Liver (tissue), 3 donors: ENCODE measurements at regions not wholly inside any gene's neighbourhood (a gene's known extent, or its start where the extent isn't known, plus 50 kb on each side); places are given as distances from the start of the nearest gene placed in this dataset.

ENCODE experiments used
- ATF3 ChIP-seq: IDR thresholded peaks from 2 replicates; pipeline ENCODE4 v1.6.1; 2016; ENCODE audit warnings: antibody characterized with exemption
- EGR1 ChIP-seq, 2 donors: IDR thresholded peaks; 2 replicates each; pipeline ENCODE4 v1.6.1; 2016 to 2018; ENCODE audit warnings: antibody characterized with exemption in 2 of 2, low read depth in 2 of 2
- GABPA ChIP-seq, 2 donors: IDR thresholded peaks in 1 of 2; conservative IDR thresholded peaks in 1 of 2; 2 replicates each; pipeline ENCODE4 v1.6.1; 2016; ENCODE audit warnings: antibody characterized with exemption in 2 of 2, mild to moderate bottlenecking in 1 of 2, moderate library complexity in 1 of 2
- JUND ChIP-seq, 2 donors: IDR thresholded peaks; 2 replicates each; pipeline ENCODE4 v1.6.1; 2016; ENCODE audit warnings: antibody characterized with exemption in 2 of 2
- MAX ChIP-seq: IDR thresholded peaks from 2 replicates; pipeline ENCODE4 v1.6.1; 2016; ENCODE audit warnings: antibody characterized with exemption
- NR2F2 ChIP-seq: IDR thresholded peaks from 2 replicates; pipeline ENCODE4 v1.6.1; 2016; ENCODE audit warnings: antibody characterized with exemption
- RAD21 ChIP-seq, 2 donors: IDR thresholded peaks; 2 replicates each; pipeline ENCODE4 v1.6.1; 2016; ENCODE audit warnings: antibody characterized with exemption in 2 of 2, mild to moderate bottlenecking in 2 of 2
- REST ChIP-seq: IDR thresholded peaks from 2 replicates; pipeline ENCODE4 v1.6.1; 2016; ENCODE audit warnings: antibody characterized with exemption, mild to moderate bottlenecking
- RXRA ChIP-seq, 2 donors: IDR thresholded peaks; 2 replicates each; pipeline ENCODE4 v1.6.1; 2017 to 2018; ENCODE audit warnings: antibody characterized with exemption in 2 of 2, mild to moderate bottlenecking in 1 of 2
- SP1 ChIP-seq: IDR thresholded peaks from 2 replicates; pipeline ENCODE4 v1.6.1; 2018; ENCODE audit warnings: antibody characterized with exemption, mild to moderate bottlenecking
- TAF1 ChIP-seq: conservative IDR thresholded peaks from 2 replicates; pipeline ENCODE4 v1.6.1; 2016; ENCODE audit warnings: antibody characterized with exemption, mild to moderate bottlenecking
- YY1 ChIP-seq: IDR thresholded peaks from 2 replicates; pipeline ENCODE4 v1.6.1; 2016; ENCODE audit warnings: antibody characterized with exemption, mild to moderate bottlenecking
- ZBTB33 ChIP-seq: IDR thresholded peaks from 2 replicates; pipeline ENCODE4 v1.6.1; 2016; ENCODE audit warnings: antibody characterized with exemption
- TF ChIP-seq, protein P1 (sequence below): fragments of 150-350 bp; IDR thresholded peaks from 2 replicates; pipeline ENCODE4 v1.5.1; 2017; ENCODE audit warnings: improper control_type of control experiment, low read depth, low read length; ENCODE audit not compliant: missing input control
- donor health status: healthy.
- donor health status: healthy.

GRCh38 chr21:20330652-20331051 is 667.6 kb upstream of the NCAM2 start:
- TF ChIP-seq ZBTB33 (no peak), MAX (no peak), NR2F2 (no peak), REST (no peak), YY1 (no peak), TAF1 (no peak), GABPA (IDR thresholded peaks at IDR 0.05 in 1 of 2, conservative IDR thresholded peaks at IDR 0.05 in 1 of 2) (no peak), JUND (IDR thresholded peaks at IDR 0.05) (no peak), RAD21 (IDR thresholded peaks at IDR 0.05) (no peak), ATF3 (no peak), SP1 (no peak), RXRA (IDR thresholded peaks at IDR 0.05) (no peak), EGR1 (IDR thresholded peaks at IDR 0.05; ENCODE audit: low read depth in 2 of 2) (no peak)
- TF ChIP-seq, protein P1, sequence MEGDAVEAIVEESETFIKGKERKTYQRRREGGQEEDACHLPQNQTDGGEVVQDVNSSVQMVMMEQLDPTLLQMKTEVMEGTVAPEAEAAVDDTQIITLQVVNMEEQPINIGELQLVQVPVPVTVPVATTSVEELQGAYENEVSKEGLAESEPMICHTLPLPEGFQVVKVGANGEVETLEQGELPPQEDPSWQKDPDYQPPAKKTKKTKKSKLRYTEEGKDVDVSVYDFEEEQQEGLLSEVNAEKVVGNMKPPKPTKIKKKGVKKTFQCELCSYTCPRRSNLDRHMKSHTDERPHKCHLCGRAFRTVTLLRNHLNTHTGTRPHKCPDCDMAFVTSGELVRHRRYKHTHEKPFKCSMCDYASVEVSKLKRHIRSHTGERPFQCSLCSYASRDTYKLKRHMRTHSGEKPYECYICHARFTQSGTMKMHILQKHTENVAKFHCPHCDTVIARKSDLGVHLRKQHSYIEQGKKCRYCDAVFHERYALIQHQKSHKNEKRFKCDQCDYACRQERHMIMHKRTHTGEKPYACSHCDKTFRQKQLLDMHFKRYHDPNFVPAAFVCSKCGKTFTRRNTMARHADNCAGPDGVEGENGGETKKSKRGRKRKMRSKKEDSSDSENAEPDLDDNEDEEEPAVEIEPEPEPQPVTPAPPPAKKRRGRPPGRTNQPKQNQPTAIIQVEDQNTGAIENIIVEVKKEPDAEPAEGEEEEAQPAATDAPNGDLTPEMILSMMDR: no peak
